DOHH2 (cell line): ENCODE measurements at regions not wholly inside any gene's neighbourhood (a gene's known extent, or its start where the extent isn't known, plus 50 kb on each side); places are given as distances from the start of the nearest gene placed in this dataset.

Experiments used
- CTCF ChIP-seq: fragments of 200-600 bp; sonication (generic); IDR thresholded peaks from one replicate; pipeline ENCODE4 v1.5.1; 2014; ENCODE audit warnings: antibody characterized with exemption, mild to moderate bottlenecking, low read depth, low read length; ENCODE audit not compliant: poor library complexity, severe bottlenecking
- EZH2phosphoT487 ChIP-seq: fragments of 200-600 bp; sonication (generic); IDR thresholded peaks from 2 replicates; pipeline ENCODE4 v1.6.1; 2017; ENCODE audit warnings: borderline replicate concordance, mild to moderate bottlenecking, antibody characterized with exemption, low read length, moderate library complexity, mixed read lengths

DNA sequence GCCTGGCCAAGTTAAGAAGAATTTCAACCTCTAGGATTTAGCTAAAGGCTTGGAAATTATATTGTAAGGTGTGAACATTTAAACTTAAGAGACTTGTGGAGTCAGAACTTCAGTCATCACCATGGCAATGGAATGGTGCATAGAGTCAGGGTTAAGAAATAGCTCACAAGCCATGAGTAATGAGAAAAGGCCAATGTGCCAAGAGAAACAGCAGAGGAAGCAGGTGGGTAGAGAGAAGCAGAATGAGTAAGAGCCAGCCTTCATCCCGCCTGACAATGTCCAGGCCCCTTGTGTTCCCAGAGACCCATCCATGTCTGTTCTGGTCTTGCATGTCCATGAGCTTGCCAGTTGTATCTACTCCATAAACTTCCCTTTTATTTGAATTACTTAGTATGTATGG, 62.6 kb upstream of the TBX20 start:
- no peak for TF ChIP-seq CTCF
- no peak for TF ChIP-seq EZH2phosphoT487
